ENCODE measurements at regions not wholly inside any gene's neighbourhood (a gene's known extent, or its start where the extent isn't known, plus 50 kb on each side); places are given as distances from the start of the nearest gene placed in this dataset.

DNA sequence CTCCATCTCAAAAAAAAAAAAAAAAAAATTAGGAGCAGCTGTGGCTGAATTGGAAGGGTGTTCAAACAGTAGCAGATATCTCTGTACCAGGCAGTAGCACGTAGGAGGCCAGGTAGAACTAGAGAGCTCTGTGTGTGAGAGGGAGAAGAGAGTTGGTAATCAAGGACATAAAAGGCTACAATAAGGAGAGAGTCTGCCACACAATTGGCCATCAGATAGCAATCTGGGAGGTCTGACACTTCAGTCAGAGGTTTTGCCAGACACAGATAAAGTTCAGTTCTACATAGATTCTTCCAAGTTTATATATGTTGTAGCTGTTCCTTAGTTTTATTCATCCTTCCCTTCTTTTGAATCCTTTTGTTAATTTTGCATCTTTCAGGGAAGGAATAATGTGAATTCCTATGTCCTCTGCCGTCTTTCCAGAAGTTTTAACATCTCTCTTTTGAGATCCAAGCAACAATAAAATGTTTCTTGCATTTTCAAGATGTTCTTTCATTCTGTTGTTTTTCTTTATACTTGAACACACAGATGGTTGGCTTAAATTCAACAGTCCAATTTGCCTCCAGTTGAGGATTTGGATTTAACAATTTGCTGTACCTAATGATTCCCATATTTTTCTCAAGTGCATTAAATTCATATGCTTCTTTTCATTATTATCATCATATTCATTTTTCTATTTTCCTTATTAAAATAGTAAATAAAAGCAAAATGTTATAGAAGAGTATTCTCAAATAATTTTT is 600.3 kb upstream of the GCFC2 start:
- H3K36me3 ChIP-seq = no peaks in the 10 kb centered on the region
- WGBS = 18% methylated on average over 2 of the region's 2 CpGs
- no peak for DNase-seq (ENCODE audit: low spot score)
- TF ChIP-seq POLR2AphosphoS5 (IDR thresholded peaks at IDR 0.05) = no peak
- no peaks in the 10 kb centered on the region for H3K4me1 ChIP-seq (replicated peaks)
- H3K27ac ChIP-seq = no peak overlapping the region
- no peaks in the 10 kb centered on the region for H3K27me3 ChIP-seq (replicated peaks; ENCODE audit: insufficient read depth)
- no peaks in the 10 kb centered on the region for H3K9me3 ChIP-seq
- no peak overlapping the region for H3K4me3 ChIP-seq
- intact Hi-C loops (cut with DNase I) = no loop called here

GRCh38 chr2:76307495-76307894 is 596.8 kb upstream of the GCFC2 start:
- Histone ChIP-seq H3K27me3 (replicated peaks; ENCODE audit: insufficient read depth) (no peaks in the 10 kb centered on the region), H3K4me3 (no peak overlapping the region), H3K27ac (no peak overlapping the region), H3K4me1 (replicated peaks) (no peaks in the 10 kb centered on the region), H3K9me3 (no peaks in the 10 kb centered on the region), H3K36me3 (no peaks in the 10 kb centered on the region)
- no peak for DNase-seq (ENCODE audit: low spot score)
- intact Hi-C loops (cut with DNase I) = no loop called here
- TF ChIP-seq, protein P1, sequence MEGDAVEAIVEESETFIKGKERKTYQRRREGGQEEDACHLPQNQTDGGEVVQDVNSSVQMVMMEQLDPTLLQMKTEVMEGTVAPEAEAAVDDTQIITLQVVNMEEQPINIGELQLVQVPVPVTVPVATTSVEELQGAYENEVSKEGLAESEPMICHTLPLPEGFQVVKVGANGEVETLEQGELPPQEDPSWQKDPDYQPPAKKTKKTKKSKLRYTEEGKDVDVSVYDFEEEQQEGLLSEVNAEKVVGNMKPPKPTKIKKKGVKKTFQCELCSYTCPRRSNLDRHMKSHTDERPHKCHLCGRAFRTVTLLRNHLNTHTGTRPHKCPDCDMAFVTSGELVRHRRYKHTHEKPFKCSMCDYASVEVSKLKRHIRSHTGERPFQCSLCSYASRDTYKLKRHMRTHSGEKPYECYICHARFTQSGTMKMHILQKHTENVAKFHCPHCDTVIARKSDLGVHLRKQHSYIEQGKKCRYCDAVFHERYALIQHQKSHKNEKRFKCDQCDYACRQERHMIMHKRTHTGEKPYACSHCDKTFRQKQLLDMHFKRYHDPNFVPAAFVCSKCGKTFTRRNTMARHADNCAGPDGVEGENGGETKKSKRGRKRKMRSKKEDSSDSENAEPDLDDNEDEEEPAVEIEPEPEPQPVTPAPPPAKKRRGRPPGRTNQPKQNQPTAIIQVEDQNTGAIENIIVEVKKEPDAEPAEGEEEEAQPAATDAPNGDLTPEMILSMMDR (IDR thresholded peaks at IDR 0.05) = no peak
- TF ChIP-seq POLR2A (IDR thresholded peaks at IDR 0.05) (no peak), POLR2AphosphoS5 (IDR thresholded peaks at IDR 0.05) (no peak)

DNA sequence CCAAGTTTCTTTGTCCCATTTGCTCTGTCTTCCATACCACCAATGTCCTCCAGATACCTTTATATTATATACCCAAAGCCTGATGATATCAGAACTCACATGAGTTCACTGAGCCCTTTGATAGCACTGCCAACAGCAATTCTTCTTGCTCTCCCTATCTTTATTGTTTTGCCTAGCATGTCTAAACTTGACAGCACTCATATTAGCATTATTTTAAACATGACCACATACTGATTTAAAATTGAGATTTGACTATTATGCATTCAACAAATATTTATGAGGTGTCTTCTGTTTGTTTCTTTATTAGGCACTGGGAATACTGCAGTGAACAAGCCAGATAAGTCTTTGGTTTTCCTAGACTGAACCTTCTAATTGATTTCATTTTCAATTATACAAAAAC is 587.3 kb upstream of the GCFC2 start:
- Histone ChIP-seq H3K9me3 (no peaks in the 10 kb centered on the region), H3K4me3 (no peak overlapping the region), H3K4me1 (replicated peaks) (no peaks in the 10 kb centered on the region), H3K27me3 (replicated peaks; ENCODE audit: insufficient read depth) (no peaks in the 10 kb centered on the region), H3K36me3 (no peaks in the 10 kb centered on the region), H3K27ac (no peak overlapping the region)
- no peak for DNase-seq (ENCODE audit: low spot score)
- TF ChIP-seq, protein P1 (IDR thresholded peaks at IDR 0.05) = no peak
- TF ChIP-seq POLR2AphosphoS5 (IDR thresholded peaks at IDR 0.05) (no peak), POLR2A (IDR thresholded peaks at IDR 0.05) (no peak)
- intact Hi-C loops (cut with DNase I) = no loop called here

- TF ChIP-seq POLR2A (IDR thresholded peaks at IDR 0.05) (no peak), POLR2AphosphoS5 (IDR thresholded peaks at IDR 0.05) (no peak)
- TF ChIP-seq, protein P1 (IDR thresholded peaks at IDR 0.05) = no peak
- intact Hi-C loops (cut with DNase I) = no loop called here
- H3K4me1 ChIP-seq (replicated peaks) = no peaks in the 10 kb centered on the region
- H3K27ac ChIP-seq = no peak overlapping the region
- no peaks in the 10 kb centered on the region for H3K9me3 ChIP-seq
- no peak for DNase-seq (ENCODE audit: low spot score)
- 83% methylated on average over 3 of the region's 3 CpGs for WGBS
- H3K4me3 ChIP-seq = no peak overlapping the region
- H3K36me3 ChIP-seq = no peaks in the 10 kb centered on the region
- H3K27me3 ChIP-seq (replicated peaks; ENCODE audit: insufficient read depth) = no peaks in the 10 kb centered on the region
Measured at GRCh38 chr2:76296438-76296837, 585.7 kb upstream of the GCFC2 start.

- intact Hi-C loops (cut with DNase I) = no loop called here
- no peaks in the 10 kb centered on the region for H3K4me1 ChIP-seq (replicated peaks)
Measured at GRCh38 chr2:76295762-76296161, 585.0 kb upstream of the GCFC2 start.

More at GRCh38 chr2:76295762-76296161, 585.0 kb upstream of the GCFC2 start:
- H3K27ac ChIP-seq = no peak overlapping the region
- no peak for DNase-seq (ENCODE audit: low spot score)
- no peak overlapping the region for H3K4me3 ChIP-seq
- no peaks in the 10 kb centered on the region for H3K36me3 ChIP-seq
- no peaks in the 10 kb centered on the region for H3K9me3 ChIP-seq
- H3K27me3 ChIP-seq (replicated peaks; ENCODE audit: insufficient read depth) = no peaks in the 10 kb centered on the region
- TF ChIP-seq, protein P1 (IDR thresholded peaks at IDR 0.05) = no peak
- TF ChIP-seq POLR2AphosphoS5 (IDR thresholded peaks at IDR 0.05) (no peak), POLR2A (IDR thresholded peaks at IDR 0.05) (no peak)
